ENCODE measurements at regions not wholly inside any gene's neighbourhood (a gene's known extent, or its start where the extent isn't known, plus 50 kb on each side); places are given as distances from the start of the nearest gene placed in this dataset.

GRCh38 chr10:131638049-131638879 lies 262.5 kb upstream of the PPP2R2D start:
- Histone ChIP-seq H3K4me3 (ENCODE audit: low read length) (no peak overlapping the region), H3K4me1 (ENCODE audit: control insufficient read depth, low read length) (no peaks in the 10 kb centered on the region), H4K20me1 (ENCODE audit: control insufficient read depth, insufficient read depth, low read depth, low read length) (no peaks in the 10 kb centered on the region), H3K27me3 (ENCODE audit: control insufficient read depth, low read length) (no peaks in the 10 kb centered on the region), H3F3A (ENCODE audit: control insufficient read depth, insufficient read depth) (no peaks in the 10 kb centered on the region), H3K79me2 (ENCODE audit: control insufficient read depth, low read length) (no peaks in the 10 kb centered on the region), H3K27ac (ENCODE audit: low read depth, low read length) (no peak overlapping the region), H3K36me3 (ENCODE audit: control insufficient read depth, low read length) (no peaks in the 10 kb centered on the region), H3K4me2 (ENCODE audit: low read length) (no peak overlapping the region), H3K9me3 (ENCODE audit: control insufficient read depth, insufficient read depth, low read length) (no peaks in the 10 kb centered on the region), H3K9me2 (replicated peaks; ENCODE audit: control insufficient read depth, low read length) (no peaks in the 10 kb centered on the region)
- TF ChIP-seq CTCF (IDR thresholded peaks at IDR 0.05; ENCODE audit: low read depth, low read length, poor library complexity, severe bottlenecking) (no peak), EZH2phosphoT487 (IDR thresholded peaks at IDR 0.05; ENCODE audit: borderline replicate concordance, low read length) (no peak)

- Histone ChIP-seq H3K9me3 (ENCODE audit: control insufficient read depth, insufficient read depth, low read length) (no peaks in the 10 kb centered on the region), H3K9me2 (replicated peaks; ENCODE audit: control insufficient read depth, low read length) (no peaks in the 10 kb centered on the region), H3K79me2 (ENCODE audit: control insufficient read depth, low read length) (no peaks in the 10 kb centered on the region), H4K20me1 (ENCODE audit: control insufficient read depth, insufficient read depth, low read depth, low read length) (no peaks in the 10 kb centered on the region), H3F3A (ENCODE audit: control insufficient read depth, insufficient read depth) (no peaks in the 10 kb centered on the region), H3K27me3 (ENCODE audit: control insufficient read depth, low read length) (no peaks in the 10 kb centered on the region), H3K36me3 (ENCODE audit: control insufficient read depth, low read length) (no peaks in the 10 kb centered on the region), H3K4me2 (ENCODE audit: low read length) (no peak overlapping the region), H3K27ac (ENCODE audit: low read depth, low read length) (no peak overlapping the region), H3K4me3 (ENCODE audit: low read length) (no peak overlapping the region), H3K4me1 (ENCODE audit: control insufficient read depth, low read length) (no peaks in the 10 kb centered on the region)
- TF ChIP-seq EZH2phosphoT487 (IDR thresholded peaks at IDR 0.05; ENCODE audit: borderline replicate concordance, low read length) (no peak), CTCF (IDR thresholded peaks at IDR 0.05; ENCODE audit: low read depth, low read length, poor library complexity, severe bottlenecking) (no peak)
Measured at GRCh38 chr10:131638880-131639278, 261.9 kb upstream of the PPP2R2D start.

- Histone ChIP-seq H3K79me2 (ENCODE audit: control insufficient read depth, low read length) (no peaks in the 10 kb centered on the region), H4K20me1 (ENCODE audit: control insufficient read depth, insufficient read depth, low read depth, low read length) (no peaks in the 10 kb centered on the region), H3F3A (ENCODE audit: control insufficient read depth, insufficient read depth) (no peaks in the 10 kb centered on the region), H3K4me1 (ENCODE audit: control insufficient read depth, low read length) (no peaks in the 10 kb centered on the region), H3K4me3 (ENCODE audit: low read length) (no peak overlapping the region), H3K27ac (ENCODE audit: low read depth, low read length) (no peak overlapping the region), H3K9me3 (ENCODE audit: control insufficient read depth, insufficient read depth, low read length) (no peaks in the 10 kb centered on the region), H3K36me3 (ENCODE audit: control insufficient read depth, low read length) (no peaks in the 10 kb centered on the region), H3K9me2 (replicated peaks; ENCODE audit: control insufficient read depth, low read length) (no peaks in the 10 kb centered on the region), H3K4me2 (ENCODE audit: low read length) (no peak overlapping the region), H3K27me3 (ENCODE audit: control insufficient read depth, low read length) (no peaks in the 10 kb centered on the region)
- TF ChIP-seq EZH2phosphoT487 (IDR thresholded peaks at IDR 0.05; ENCODE audit: borderline replicate concordance, low read length) (no peak), CTCF (IDR thresholded peaks at IDR 0.05; ENCODE audit: low read depth, low read length, poor library complexity, severe bottlenecking) (no peak)
Measured at GRCh38 chr10:131640045-131640644, 260.7 kb upstream of the PPP2R2D start.

All from DOHH2 (cell line).